ENCODE measurements at regions not wholly inside any gene's neighbourhood (a gene's known extent, or its start where the extent isn't known, plus 50 kb on each side); places are given as distances from the start of the nearest gene placed in this dataset.

GRCh38 chr18:22114526-22115321, 54.7 kb upstream of the GATA6 start:
- DNase-seq: no peak

- no peak for DNase-seq
Measured at GRCh38 chr18:22115573-22115972, 53.8 kb upstream of the GATA6 start.

Measured in activated naive CD4-positive, alpha-beta T cell treated with Interleukin-2 at 50 U/mL for 16 hours (primary cell).